AML-193 (cell line): ENCODE measurements at regions not wholly inside any gene's neighbourhood (a gene's known extent, or its start where the extent isn't known, plus 50 kb on each side); places are given as distances from the start of the nearest gene placed in this dataset.

Source experiments
- DNase-seq, 2 experiments: peaks; one replicate each; lab custom pipeline; 2025; lab: John Stamatoyannopoulos, UW

GRCh38 chr6:134117409-134117808 lies 65.0 kb upstream of the SLC2A12 start:
- peak in 1 of 2 experiments; percentile 35 for DNase-seq

- no peak for DNase-seq
These were observed 63.3 kb upstream of the SLC2A12 start for GRCh38 chr6:134115715-134116074.

GRCh38 chr6:134114918-134115714 lies 62.7 kb upstream of the SLC2A12 start:
- no peak for DNase-seq

- no peak for DNase-seq
These were observed 62.1 kb upstream of the SLC2A12 start for GRCh38 chr6:134114489-134114888.

GRCh38 chr6:134111726-134112125 lies 59.3 kb upstream of the SLC2A12 start:
- no peak for DNase-seq

- DNase-seq: peak; percentile 87 to 90
These were observed 58.7 kb upstream of the SLC2A12 start for GRCh38 chr6:134111062-134111677.

- DNase-seq: no peak
These were observed 54.3 kb upstream of the SLC2A12 start for GRCh38 chr6:134106702-134107101.

- DNase-seq: no peak
These were observed 53.5 kb upstream of the SLC2A12 start for GRCh38 chr6:134105940-134106339.

GRCh38 chr6:134103006-134103405 lies 50.6 kb upstream of the SLC2A12 start:
- DNase-seq: no peak
